Memory B cell (primary cell): ENCODE measurements at regions not wholly inside any gene's neighbourhood (a gene's known extent, or its start where the extent isn't known, plus 50 kb on each side); places are given as distances from the start of the nearest gene placed in this dataset.

Experiments
- ATAC-seq: fragments of 150-1000 bp; cut with Tn5 transposase; 2 replicates; pipeline ENCODE4 v1.10.0; 2021; ENCODE audit warnings: low read depth, mild to moderate bottlenecking, moderate library complexity
- DNase-seq, 2 donors: peaks; one replicate each; pipeline ENCODE4 v3.0.0; 2022; ENCODE audit warnings: low spot score in 2 of 2
- H3K27ac Mint-ChIP-seq: one replicate; pipeline ENCODE4 v1.8.0; 2022; ENCODE audit warnings: mild to moderate bottlenecking, moderate library complexity, mixed read lengths
- H3K27me3 Mint-ChIP-seq: one replicate; pipeline ENCODE4 v1.8.0; 2022; ENCODE audit warnings: mixed read lengths
- H3K36me3 Mint-ChIP-seq: one replicate; pipeline ENCODE4 v1.8.0; 2022; ENCODE audit warnings: mild to moderate bottlenecking, mixed read lengths
- H3K4me1 Mint-ChIP-seq: one replicate; pipeline ENCODE4 v1.8.0; 2022; ENCODE audit warnings: mixed read lengths
- H3K4me3 Mint-ChIP-seq: one replicate; pipeline ENCODE4 v1.8.0; 2022; ENCODE audit warnings: mild to moderate bottlenecking, moderate library complexity, mixed read lengths
- H3K9me3 Mint-ChIP-seq: one replicate; pipeline ENCODE4 v1.8.0; 2022; ENCODE audit warnings: mixed read lengths

GRCh38 chr16:55115506-55115905 is 184.8 kb downstream of the IRX5 start:
- H3K4me3 Mint-ChIP-seq: no peak overlapping the region
- peaks cover 4% of the 10 kb centered on the region for H3K9me3 Mint-ChIP-seq
- peaks cover 3% of the 10 kb centered on the region for H3K27me3 Mint-ChIP-seq
- no peaks in the 10 kb centered on the region for H3K36me3 Mint-ChIP-seq
- H3K27ac Mint-ChIP-seq: no peak overlapping the region
- no peaks in the 10 kb centered on the region for H3K4me1 Mint-ChIP-seq
- ATAC-seq (no peak), DNase-seq (no peak)

GRCh38 chr16:55116165-55116920 is 185.7 kb downstream of the IRX5 start:
- no peaks in the 10 kb centered on the region for H3K36me3 Mint-ChIP-seq
- H3K4me1 Mint-ChIP-seq: no peaks in the 10 kb centered on the region
- H3K4me3 Mint-ChIP-seq: no peak overlapping the region
- H3K9me3 Mint-ChIP-seq: peaks cover 4% of the 10 kb centered on the region
- H3K27me3 Mint-ChIP-seq: peaks cover 3% of the 10 kb centered on the region
- H3K27ac Mint-ChIP-seq: no peak overlapping the region
- ATAC-seq (no peak), DNase-seq (no peak)

- Mint-ChIP-seq H3K27ac (no peak overlapping the region), H3K4me3 (no peak overlapping the region), H3K9me3 (peaks cover 7% of the 10 kb centered on the region), H3K27me3 (peaks cover 2% of the 10 kb centered on the region), H3K36me3 (no peaks in the 10 kb centered on the region), H3K4me1 (no peaks in the 10 kb centered on the region)
- DNase-seq: no peak
- ATAC-seq: no peak
These were observed 188.1 kb downstream of the IRX5 start for GRCh38 chr16:55118701-55119260.

- Mint-ChIP-seq H3K9me3 (peaks cover 12% of the 10 kb centered on the region), H3K4me1 (no peaks in the 10 kb centered on the region), H3K27me3 (peaks cover 3% of the 10 kb centered on the region), H3K36me3 (no peaks in the 10 kb centered on the region), H3K4me3 (no peak overlapping the region), H3K27ac (no peak overlapping the region)
- DNase-seq (no peak), ATAC-seq (no peak)
These were observed 189.7 kb downstream of the IRX5 start for GRCh38 chr16:55120408-55120807.

- H3K27ac Mint-ChIP-seq: no peak overlapping the region
- peaks cover 12% of the 10 kb centered on the region for H3K9me3 Mint-ChIP-seq
- no peaks in the 10 kb centered on the region for H3K4me1 Mint-ChIP-seq
- H3K36me3 Mint-ChIP-seq: no peaks in the 10 kb centered on the region
- peaks cover 3% of the 10 kb centered on the region for H3K27me3 Mint-ChIP-seq
- no peak for DNase-seq
- no peak overlapping the region for H3K4me3 Mint-ChIP-seq
- ATAC-seq: no peak
These were observed 190.2 kb downstream of the IRX5 start for GRCh38 chr16:55120826-55121225.

- no peaks in the 10 kb centered on the region for H3K36me3 Mint-ChIP-seq
- no peak overlapping the region for H3K4me3 Mint-ChIP-seq
- DNase-seq (no peak), ATAC-seq (no peak)
- H3K4me1 Mint-ChIP-seq: peaks cover 5% of the 10 kb centered on the region
- H3K9me3 Mint-ChIP-seq: peaks cover 10% of the 10 kb centered on the region
- H3K27me3 Mint-ChIP-seq: peaks cover 5% of the 10 kb centered on the region
- H3K27ac Mint-ChIP-seq: no peak overlapping the region
These were observed 193.0 kb downstream of the IRX5 start for GRCh38 chr16:55123652-55124051.

GRCh38 chr16:55125818-55126385 is 195.2 kb downstream of the IRX5 start:
- peaks cover 8% of the 10 kb centered on the region for H3K9me3 Mint-ChIP-seq
- no peak overlapping the region for H3K27ac Mint-ChIP-seq
- DNase-seq (no peak), ATAC-seq (no peak)
- peaks cover 5% of the 10 kb centered on the region for H3K4me1 Mint-ChIP-seq
- H3K27me3 Mint-ChIP-seq: peaks cover 5% of the 10 kb centered on the region
- no peaks in the 10 kb centered on the region for H3K36me3 Mint-ChIP-seq
- no peak overlapping the region for H3K4me3 Mint-ChIP-seq

- ATAC-seq (no peak), DNase-seq (no peak)
- H3K36me3 Mint-ChIP-seq: no peaks in the 10 kb centered on the region
- no peak overlapping the region for H3K27ac Mint-ChIP-seq
- H3K4me3 Mint-ChIP-seq: no peak overlapping the region
- peaks cover 8% of the 10 kb centered on the region for H3K9me3 Mint-ChIP-seq
- H3K27me3 Mint-ChIP-seq: peaks cover 5% of the 10 kb centered on the region
- peaks cover 5% of the 10 kb centered on the region for H3K4me1 Mint-ChIP-seq
These were observed 195.8 kb downstream of the IRX5 start for GRCh38 chr16:55126456-55126855.

GRCh38 chr16:55130456-55130855 is 193.5 kb upstream of the IRX6 start:
- Mint-ChIP-seq H3K36me3 (no peaks in the 10 kb centered on the region), H3K4me3 (no peak overlapping the region), H3K27ac (no peak overlapping the region), H3K4me1 (peaks cover 5% of the 10 kb centered on the region), H3K27me3 (peaks cover 3% of the 10 kb centered on the region), H3K9me3 (no peaks in the 10 kb centered on the region)
- DNase-seq (no peak), ATAC-seq (no peak)

GRCh38 chr16:55130911-55131310 is 193.1 kb upstream of the IRX6 start:
- no peak overlapping the region for H3K27ac Mint-ChIP-seq
- H3K9me3 Mint-ChIP-seq: no peaks in the 10 kb centered on the region
- peaks cover 3% of the 10 kb centered on the region for H3K27me3 Mint-ChIP-seq
- DNase-seq (no peak), ATAC-seq (no peak)
- H3K4me3 Mint-ChIP-seq: no peak overlapping the region
- no peaks in the 10 kb centered on the region for H3K36me3 Mint-ChIP-seq
- H3K4me1 Mint-ChIP-seq: peaks cover 5% of the 10 kb centered on the region

- Mint-ChIP-seq H3K4me1 (no peaks in the 10 kb centered on the region), H3K27ac (no peak overlapping the region), H3K27me3 (no peaks in the 10 kb centered on the region), H3K36me3 (no peaks in the 10 kb centered on the region), H3K9me3 (peaks cover 2% of the 10 kb centered on the region), H3K4me3 (no peak overlapping the region)
- ATAC-seq (no peak), DNase-seq (no peak)
These were observed 190.3 kb upstream of the IRX6 start for GRCh38 chr16:55133654-55134053.

- no peak for ATAC-seq
- H3K4me1 Mint-ChIP-seq: no peaks in the 10 kb centered on the region
These were observed 187.4 kb upstream of the IRX6 start for GRCh38 chr16:55136356-55137150.

GRCh38 chr16:55138298-55138697 is 185.7 kb upstream of the IRX6 start:
- ATAC-seq (no peak), DNase-seq (no peak)
- no peak overlapping the region for H3K27ac Mint-ChIP-seq
- no peak overlapping the region for H3K4me3 Mint-ChIP-seq
- no peaks in the 10 kb centered on the region for H3K4me1 Mint-ChIP-seq
- peaks cover 2% of the 10 kb centered on the region for H3K9me3 Mint-ChIP-seq
- H3K36me3 Mint-ChIP-seq: no peaks in the 10 kb centered on the region
- no peaks in the 10 kb centered on the region for H3K27me3 Mint-ChIP-seq

More at GRCh38 chr16:55136356-55137150, 187.4 kb upstream of the IRX6 start:
- Mint-ChIP-seq H3K27me3 (no peaks in the 10 kb centered on the region), H3K27ac (no peak overlapping the region), H3K9me3 (peaks cover 2% of the 10 kb centered on the region), H3K36me3 (no peaks in the 10 kb centered on the region), H3K4me3 (no peak overlapping the region)
- DNase-seq: no peak

- Mint-ChIP-seq H3K4me1 (no peaks in the 10 kb centered on the region), H3K27me3 (no peaks in the 10 kb centered on the region), H3K36me3 (no peaks in the 10 kb centered on the region), H3K4me3 (no peak overlapping the region), H3K9me3 (peaks cover 2% of the 10 kb centered on the region), H3K27ac (no peak overlapping the region)
- ATAC-seq: no peak
- DNase-seq: no peak
These were observed 181.6 kb upstream of the IRX6 start for GRCh38 chr16:55142405-55142804.
